VCaP (cell line): ENCODE measurements at regions not wholly inside any gene's neighbourhood (a gene's known extent, or its start where the extent isn't known, plus 50 kb on each side); places are given as distances from the start of the nearest gene placed in this dataset.

Source experiments
- H3K27ac ChIP-seq: fragments of 450-650 bp; 2 replicates; pipeline ENCODE4 v1.5.1; 2017
- TF ChIP-seq, protein P1 (sequence below): fragments of 450-650 bp; conservative IDR thresholded peaks from 2 replicates; pipeline ENCODE4 v1.5.1; 2017; ENCODE audit warnings: mild to moderate bottlenecking, moderate library complexity

GRCh38 chr3:31289584-31289983, 243.1 kb upstream of the STT3B start:
- H3K27ac ChIP-seq, result no peak overlapping the region
- TF ChIP-seq, protein P1, sequence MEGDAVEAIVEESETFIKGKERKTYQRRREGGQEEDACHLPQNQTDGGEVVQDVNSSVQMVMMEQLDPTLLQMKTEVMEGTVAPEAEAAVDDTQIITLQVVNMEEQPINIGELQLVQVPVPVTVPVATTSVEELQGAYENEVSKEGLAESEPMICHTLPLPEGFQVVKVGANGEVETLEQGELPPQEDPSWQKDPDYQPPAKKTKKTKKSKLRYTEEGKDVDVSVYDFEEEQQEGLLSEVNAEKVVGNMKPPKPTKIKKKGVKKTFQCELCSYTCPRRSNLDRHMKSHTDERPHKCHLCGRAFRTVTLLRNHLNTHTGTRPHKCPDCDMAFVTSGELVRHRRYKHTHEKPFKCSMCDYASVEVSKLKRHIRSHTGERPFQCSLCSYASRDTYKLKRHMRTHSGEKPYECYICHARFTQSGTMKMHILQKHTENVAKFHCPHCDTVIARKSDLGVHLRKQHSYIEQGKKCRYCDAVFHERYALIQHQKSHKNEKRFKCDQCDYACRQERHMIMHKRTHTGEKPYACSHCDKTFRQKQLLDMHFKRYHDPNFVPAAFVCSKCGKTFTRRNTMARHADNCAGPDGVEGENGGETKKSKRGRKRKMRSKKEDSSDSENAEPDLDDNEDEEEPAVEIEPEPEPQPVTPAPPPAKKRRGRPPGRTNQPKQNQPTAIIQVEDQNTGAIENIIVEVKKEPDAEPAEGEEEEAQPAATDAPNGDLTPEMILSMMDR, result no peak

- TF ChIP-seq, protein P1, result no peak
- no peak overlapping the region for H3K27ac ChIP-seq
Measured at GRCh38 chr3:31290046-31290445, 242.7 kb upstream of the STT3B start.

DNA sequence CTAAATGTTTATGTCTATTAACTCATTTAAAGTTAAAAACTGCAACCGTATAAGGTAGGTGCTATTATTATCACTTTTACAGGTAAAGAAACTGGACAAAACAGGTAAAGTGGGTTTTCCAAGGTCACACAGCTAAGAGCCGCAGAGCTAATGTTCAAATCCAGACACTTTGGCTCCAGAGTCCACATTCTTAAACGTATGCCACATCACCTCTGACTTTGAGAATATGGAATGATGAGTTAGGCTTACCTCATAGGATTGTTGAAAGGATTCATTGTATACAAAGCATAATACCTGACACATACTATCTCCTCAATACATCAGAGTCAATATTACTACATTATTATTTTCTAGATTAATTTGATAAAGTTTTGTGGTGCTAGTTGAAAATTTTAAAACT, 240.9 kb upstream of the STT3B start:
- TF ChIP-seq, protein P1, result no peak
- no peak overlapping the region for H3K27ac ChIP-seq

DNA sequence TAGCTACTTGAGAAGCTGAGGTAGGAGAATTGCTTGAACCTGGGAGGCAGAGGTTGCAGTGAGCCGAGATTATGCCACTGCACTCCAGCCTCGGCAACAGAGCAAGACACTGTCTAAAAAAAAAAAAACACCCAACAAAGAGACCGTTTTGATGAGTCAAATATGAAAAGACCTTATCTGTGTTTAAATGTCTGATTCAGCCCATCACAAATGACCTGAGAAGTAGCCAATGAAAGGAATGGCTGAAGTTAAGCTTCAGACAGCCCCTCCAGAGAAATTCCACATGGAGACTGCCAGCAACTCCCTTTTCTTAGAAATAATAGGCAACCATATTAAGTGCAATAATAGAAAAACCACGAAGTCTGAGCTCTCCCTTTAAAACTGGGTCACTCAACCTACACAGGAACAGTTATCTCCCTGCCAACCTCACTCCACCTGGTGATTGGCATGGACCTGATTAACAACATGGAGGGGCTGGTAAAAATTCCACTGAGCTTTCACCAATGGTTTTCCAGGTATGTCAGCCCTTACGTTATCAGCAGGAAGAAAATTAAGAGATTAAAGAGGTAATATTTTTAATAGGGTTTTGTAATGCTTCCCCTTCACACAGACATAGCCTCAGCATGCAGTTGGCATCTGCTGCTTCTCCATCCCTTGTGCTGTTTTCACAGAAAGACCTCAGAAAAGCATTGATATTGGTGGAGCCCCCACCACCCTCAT, 238.1 kb upstream of the STT3B start:
- H3K27ac ChIP-seq, result no peak overlapping the region
- TF ChIP-seq, protein P1, result no peak

DNA sequence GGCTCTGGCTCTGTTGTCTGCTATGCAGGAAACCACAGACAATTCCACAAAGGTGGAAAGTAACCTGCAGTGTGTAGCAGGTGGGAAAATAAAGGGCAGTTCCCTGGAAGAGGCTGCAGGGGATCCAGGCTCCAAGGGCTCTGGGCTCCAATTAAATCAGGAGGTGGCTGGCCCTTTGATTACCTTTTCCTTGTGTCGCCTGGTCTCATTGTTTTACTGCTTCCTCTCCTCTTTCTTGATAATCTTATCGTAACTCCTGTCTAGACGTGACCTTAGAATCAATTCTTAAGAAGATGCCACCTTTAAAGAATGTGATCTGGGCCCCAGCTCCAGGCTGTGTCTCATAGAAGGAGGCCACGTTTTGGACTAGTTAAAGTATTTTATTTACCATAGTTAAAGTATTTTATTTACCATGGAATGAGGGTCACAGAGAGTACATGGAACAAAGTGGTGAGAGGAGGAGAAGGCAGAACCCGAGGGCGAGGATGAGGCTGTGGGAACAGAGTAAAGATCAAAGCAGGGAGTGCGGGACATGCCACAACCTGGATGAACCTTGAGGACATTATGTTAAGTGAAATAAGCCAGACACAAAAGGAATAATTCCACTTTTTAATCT, 237.5 kb upstream of the STT3B start:
- no peak overlapping the region for H3K27ac ChIP-seq
- TF ChIP-seq, protein P1, result no peak

DNA sequence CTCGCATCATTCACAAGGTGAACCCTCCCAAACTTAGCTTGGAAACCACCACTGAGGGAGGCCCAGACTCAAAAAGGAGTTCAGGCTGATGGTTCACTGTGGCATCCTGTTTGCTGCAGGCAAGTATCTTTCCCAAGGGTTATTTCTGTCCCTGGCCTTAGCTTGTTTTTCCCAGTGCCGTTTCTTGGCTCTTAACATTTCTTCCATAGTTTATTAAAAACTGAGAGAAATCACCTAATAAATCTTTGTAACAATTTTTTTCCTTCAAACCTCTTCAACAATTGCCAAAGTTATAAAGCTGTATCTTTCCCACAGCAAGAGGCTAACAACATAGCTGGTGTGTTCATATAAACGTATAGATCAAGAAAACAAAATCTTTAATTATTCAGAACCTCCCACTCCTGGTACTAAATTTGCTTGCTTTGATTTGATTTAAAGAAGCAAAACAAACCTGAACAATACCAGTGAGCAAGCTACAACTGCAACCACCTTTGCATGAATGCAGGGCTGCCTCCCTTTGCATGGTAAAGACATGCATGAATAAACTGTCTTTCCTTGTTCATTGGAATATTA, 234.9 kb upstream of the STT3B start:
- TF ChIP-seq, protein P1, result no peak
- no peak overlapping the region for H3K27ac ChIP-seq

- peak overlapping the region; percentile 6; the same call in 1 of the 2 replicates for H3K27ac ChIP-seq
Measured at GRCh38 chr3:31300456-31301443, 232.0 kb upstream of the STT3B start.

More at GRCh38 chr3:31300456-31301443, 232.0 kb upstream of the STT3B start:
- TF ChIP-seq, protein P1, result no peak
